GM19467 (cell line): ENCODE measurements at regions not wholly inside any gene's neighbourhood (a gene's known extent, or its start where the extent isn't known, plus 50 kb on each side); places are given as distances from the start of the nearest gene placed in this dataset.

Experiments used
- ATAC-seq: cut with Tn5 transposase; IDR thresholded peaks from one replicate; pipeline ENCODE4 v1.9.1; 2021; ENCODE audit warnings: mild to moderate bottlenecking, moderate library complexity; ENCODE audit not compliant: unreplicated experiment

DNA sequence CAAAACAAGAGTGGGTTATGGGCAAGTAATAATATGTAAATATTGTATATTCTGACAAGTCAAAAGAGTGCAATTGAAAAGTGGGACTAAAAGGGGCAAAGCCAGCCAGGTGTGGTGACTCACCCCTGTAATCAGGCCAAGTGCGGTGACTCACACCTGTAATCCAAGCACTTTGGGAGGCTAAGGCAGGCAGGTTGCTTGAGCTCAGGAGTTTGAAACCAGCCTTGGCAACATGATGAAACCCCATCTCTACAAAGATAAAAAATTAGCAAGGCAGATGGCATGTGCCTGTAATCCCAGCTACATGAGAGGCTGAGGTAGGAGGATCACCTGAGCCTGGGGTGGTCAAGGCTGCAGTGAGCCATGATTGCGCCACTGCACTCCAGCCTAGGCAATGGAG, 304.0 kb downstream of the HHIPL2 start:
- no peak for ATAC-seq

- no peak for ATAC-seq
Measured at GRCh38 chr1:222242492-222242891, 305.4 kb downstream of the HHIPL2 start.

GRCh38 chr1:222241410-222241809, 306.5 kb downstream of the HHIPL2 start:
- no peak for ATAC-seq

GRCh38 chr1:222240536-222241181, 307.2 kb downstream of the HHIPL2 start:
- no peak for ATAC-seq

DNA sequence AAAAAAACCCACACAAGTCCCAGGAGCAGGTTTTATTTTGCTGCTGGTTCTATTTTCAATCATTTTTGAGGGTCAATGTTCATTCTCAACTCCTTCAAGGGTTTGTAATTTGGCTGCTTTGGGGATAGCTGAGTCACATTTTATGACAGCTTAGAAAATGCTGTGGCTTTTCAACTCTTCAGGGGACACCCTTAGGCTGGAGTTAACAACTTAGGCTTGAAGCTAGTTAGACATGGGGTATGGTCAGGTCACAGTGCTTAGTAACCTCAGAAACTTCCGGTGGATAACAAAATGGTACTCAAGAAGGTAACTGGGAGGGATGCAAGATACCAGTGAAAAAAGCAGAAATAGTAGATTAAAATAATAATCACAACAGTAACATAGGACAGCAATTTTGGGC, 308.8 kb downstream of the HHIPL2 start:
- no peak for ATAC-seq

GRCh38 chr1:222234351-222234750, 313.6 kb downstream of the HHIPL2 start:
- no peak for ATAC-seq

DNA sequence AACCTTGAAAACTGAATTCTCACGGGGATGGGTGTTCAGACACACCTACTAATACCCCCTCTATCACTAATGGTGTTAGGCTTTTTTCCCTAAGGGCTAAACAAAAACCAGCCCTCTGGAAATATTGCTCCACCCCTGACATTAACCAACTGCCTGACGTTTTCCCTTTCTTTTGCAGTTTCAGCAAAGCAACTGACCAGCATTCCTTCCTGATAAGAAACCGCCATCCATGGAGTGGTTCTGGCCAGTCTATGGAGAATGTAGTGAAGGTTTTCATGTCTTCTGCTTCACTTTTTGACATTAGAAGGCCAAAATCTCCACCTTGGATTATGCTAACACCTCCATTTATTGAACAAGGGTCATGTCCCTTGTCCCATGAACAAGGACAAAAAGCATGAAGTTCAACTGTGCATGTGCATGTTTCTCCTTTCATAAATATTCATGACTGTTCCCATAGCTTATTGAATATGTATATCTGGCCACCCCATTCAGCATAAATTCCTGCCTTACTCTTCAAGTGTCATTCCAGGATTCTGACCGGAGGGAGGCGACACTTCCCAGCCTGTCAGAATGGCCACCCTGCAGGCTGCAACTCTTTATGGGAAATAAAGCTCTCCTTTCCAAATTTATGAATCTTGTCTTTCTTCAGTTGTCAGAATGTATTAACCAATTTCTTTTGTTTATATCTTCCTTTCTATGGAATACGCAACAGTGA, 314.3 kb downstream of the HHIPL2 start:
- no peak for ATAC-seq

DNA sequence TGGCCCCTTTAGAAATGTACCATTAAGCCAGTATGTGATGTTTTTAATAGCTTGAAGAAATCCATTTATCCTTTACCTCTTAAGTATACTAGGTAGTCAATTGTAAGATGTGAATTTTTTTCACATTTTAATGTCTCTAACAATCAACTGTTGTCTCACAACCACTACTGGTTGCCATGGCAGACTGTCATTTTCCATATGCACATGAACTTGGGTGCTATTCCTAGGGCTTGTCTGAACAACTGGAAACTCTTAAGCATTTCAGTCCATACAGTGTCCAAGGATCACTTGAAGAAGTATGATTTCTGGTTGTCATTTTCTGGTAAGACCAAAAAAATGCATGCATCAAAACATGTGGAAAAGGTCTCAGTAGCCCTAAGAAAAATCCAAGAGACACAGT, 315.1 kb downstream of the HHIPL2 start:
- ATAC-seq, result no peak

GRCh38 chr1:222229672-222230312, 318.1 kb downstream of the HHIPL2 start:
- ATAC-seq, result no peak

- ATAC-seq, result no peak
Measured at GRCh38 chr1:222225316-222225691, 322.6 kb downstream of the HHIPL2 start.

DNA sequence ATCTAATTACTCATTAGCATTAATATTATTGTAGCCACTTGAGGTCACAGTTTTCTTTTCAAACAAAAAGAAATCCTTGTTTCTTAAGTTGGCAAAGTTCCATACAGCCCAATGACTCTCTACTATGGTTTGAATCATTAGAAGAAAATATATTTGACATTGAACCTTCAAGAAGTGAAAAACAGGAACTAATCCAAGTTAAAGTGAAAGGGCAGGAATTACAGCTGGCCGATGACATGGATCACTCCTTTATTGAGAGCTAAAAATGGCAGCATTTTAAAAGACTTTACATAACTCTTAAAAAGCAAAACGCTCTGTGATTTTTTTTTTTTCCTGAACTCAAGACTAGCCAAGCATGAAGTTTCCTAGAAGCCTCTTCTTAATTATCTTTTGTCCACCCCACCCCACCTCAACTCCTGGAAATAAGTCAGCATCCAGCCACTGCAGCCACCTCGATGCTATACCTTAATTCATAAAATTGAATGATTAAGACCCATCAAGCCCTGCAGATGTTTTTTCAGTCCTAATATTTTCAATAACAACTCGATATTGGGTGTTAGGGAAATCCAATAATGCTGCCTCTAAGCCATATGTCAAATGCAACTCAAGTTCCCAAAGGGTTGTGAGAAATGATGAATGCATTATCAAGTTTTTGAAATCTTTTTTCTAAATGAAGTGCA, 323.1 kb downstream of the HHIPL2 start:
- no peak for ATAC-seq

- ATAC-seq, result no peak
Measured at GRCh38 chr1:222224156-222224555, 323.7 kb downstream of the HHIPL2 start.

DNA sequence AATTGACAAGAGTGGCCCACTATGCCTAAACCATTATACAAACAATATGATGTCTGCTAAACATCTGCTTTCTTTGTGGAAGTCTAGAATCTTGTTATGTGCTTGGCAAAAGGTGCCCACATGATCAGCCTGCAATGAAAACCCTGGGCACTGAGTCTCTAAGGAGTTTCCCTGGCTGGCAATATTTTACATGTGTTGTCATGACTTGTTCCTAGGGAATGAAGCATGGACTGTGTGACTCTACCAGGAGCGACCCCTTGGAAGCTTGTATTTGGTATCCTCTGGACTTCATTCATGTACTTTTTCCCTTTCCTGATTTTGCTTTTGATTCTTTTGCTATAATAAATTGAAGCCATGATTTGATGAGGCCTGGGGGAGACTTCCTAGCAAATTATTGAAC, 324.9 kb downstream of the HHIPL2 start:
- no peak for ATAC-seq

DNA sequence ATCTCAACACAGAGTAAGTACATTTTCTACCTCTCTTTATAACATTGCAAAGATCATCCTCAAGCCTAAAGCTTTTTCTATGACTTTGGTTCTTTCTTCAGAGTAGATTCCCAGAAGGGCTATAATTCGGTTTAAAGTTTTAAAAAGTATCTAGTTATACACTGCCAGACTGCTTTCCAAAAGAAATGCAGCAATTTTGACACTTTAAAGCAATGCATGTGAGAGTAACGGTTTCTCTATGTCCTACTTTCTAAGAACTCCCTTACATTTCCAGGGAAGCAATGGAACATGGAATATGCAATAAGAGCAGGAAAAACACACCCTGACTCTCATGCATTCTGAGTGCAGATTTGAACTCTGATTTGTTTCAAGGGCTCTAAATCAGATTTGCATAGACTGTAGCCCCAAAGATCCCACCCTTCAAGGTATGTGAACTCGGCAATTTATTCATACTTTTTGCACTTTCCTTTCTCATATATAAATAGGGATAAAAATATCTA, 331.6 kb downstream of the HHIPL2 start:
- ATAC-seq, result no peak

GRCh38 chr1:222210776-222211175, 337.1 kb downstream of the HHIPL2 start:
- no peak for ATAC-seq

- ATAC-seq, result no peak
Measured at GRCh38 chr1:222204475-222204874, 343.4 kb downstream of the HHIPL2 start.

GRCh38 chr1:222202831-222203230, 345.1 kb downstream of the HHIPL2 start:
- ATAC-seq, result no peak

- ATAC-seq, result no peak
Measured at GRCh38 chr1:222196736-222197135, 351.2 kb downstream of the HHIPL2 start.

DNA sequence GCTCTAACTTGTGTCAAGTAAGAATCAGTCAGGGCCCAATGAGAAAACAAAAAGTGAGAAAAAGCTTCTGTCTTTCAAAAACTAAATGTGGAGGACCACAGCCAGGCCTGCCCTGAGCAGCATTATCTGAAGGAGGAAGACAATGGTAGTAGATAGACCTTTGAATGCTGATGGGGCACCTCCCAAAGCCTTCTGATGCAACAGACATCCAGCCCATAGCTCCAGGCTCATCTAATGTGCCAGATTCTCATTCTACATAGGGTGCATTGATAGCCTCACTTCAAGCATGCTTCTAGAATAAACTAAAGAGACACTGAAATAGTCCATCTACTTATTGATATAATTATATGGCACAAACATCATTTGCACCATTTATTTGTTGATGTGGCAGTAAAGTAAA, 351.6 kb downstream of the HHIPL2 start:
- ATAC-seq, result no peak

DNA sequence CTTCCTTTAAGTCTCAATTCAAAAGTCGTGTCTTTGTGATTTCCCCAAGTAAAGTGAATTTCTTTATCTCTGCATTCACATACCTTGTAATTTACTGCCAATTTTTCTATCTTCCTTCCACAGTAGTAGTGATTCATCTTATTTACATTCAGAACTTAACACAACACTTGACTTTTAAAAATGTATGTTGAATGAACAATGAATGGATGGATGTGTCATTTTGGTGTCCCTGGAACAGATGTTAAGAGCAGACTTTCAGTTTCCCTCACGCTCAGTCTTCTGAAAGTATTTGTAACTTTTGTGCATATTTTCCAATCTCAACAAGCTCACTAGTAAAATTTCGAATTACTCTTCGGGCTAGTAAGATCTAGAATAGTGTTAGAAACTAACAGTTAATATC, 352.0 kb downstream of the HHIPL2 start:
- ATAC-seq, result no peak

DNA sequence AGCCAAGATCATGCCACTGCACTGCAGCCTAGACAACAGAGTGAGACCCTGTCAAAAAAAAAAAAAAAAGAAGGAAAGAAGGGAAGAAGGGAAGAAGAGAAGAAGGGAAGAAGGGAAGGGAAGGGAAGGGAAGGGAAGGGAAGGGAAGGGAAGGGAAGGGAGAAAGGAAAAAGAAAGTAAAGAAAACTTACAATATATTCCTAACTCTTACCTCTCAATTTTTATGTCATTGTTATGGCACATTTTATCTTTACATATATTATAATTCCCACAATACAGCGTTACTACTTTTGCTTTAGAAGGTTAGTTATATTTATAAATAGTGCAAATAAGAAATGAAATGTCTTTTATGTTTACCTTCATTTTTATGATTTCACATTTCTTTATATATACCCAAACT, 358.7 kb downstream of the HHIPL2 start:
- no peak for ATAC-seq
